ENCODE measurements at regions not wholly inside any gene's neighbourhood (a gene's known extent, or its start where the extent isn't known, plus 50 kb on each side); places are given as distances from the start of the nearest gene placed in this dataset.

DNA sequence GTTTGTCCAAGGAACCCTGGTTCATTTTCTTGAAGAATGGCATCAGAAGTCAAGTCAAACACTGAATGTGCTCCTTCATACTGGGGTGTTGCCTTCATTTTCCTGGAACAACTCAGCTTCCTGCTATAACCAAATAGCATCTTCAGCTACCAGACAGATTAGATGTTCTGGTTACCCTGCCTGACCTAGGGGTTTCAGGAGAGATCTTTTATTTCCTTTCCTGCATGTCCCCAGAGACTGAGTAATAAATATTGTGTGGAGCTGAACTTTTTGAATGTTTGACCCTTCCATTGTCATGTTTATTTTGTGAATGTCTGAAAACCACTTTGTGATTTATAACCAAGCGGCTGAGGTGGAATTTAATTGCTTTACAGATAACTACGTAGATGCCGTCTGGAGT, 147.1 kb downstream of the IRX1 start:
- TF ChIP-seq, protein P1, sequence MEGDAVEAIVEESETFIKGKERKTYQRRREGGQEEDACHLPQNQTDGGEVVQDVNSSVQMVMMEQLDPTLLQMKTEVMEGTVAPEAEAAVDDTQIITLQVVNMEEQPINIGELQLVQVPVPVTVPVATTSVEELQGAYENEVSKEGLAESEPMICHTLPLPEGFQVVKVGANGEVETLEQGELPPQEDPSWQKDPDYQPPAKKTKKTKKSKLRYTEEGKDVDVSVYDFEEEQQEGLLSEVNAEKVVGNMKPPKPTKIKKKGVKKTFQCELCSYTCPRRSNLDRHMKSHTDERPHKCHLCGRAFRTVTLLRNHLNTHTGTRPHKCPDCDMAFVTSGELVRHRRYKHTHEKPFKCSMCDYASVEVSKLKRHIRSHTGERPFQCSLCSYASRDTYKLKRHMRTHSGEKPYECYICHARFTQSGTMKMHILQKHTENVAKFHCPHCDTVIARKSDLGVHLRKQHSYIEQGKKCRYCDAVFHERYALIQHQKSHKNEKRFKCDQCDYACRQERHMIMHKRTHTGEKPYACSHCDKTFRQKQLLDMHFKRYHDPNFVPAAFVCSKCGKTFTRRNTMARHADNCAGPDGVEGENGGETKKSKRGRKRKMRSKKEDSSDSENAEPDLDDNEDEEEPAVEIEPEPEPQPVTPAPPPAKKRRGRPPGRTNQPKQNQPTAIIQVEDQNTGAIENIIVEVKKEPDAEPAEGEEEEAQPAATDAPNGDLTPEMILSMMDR (IDR thresholded peaks at IDR 0.05; ENCODE audit: insufficient read depth, low read depth, low read length): no peak
- TF ChIP-seq EZH2 (IDR thresholded peaks at IDR 0.05; ENCODE audit: insufficient read depth, low read length): no peak
